ENCODE measurements at regions not wholly inside any gene's neighbourhood (a gene's known extent, or its start where the extent isn't known, plus 50 kb on each side); places are given as distances from the start of the nearest gene placed in this dataset.

- DNase-seq (ENCODE audit: low read depth in 3 of 3): no peak
Observed at GRCh38 chr5:165919196-165919595, 2372.2 kb upstream of the WWC1 start.

GRCh38 chr5:165920655-165921054, 2370.8 kb upstream of the WWC1 start:
- DNase-seq (ENCODE audit: low read depth in 3 of 3): no peak

DNA sequence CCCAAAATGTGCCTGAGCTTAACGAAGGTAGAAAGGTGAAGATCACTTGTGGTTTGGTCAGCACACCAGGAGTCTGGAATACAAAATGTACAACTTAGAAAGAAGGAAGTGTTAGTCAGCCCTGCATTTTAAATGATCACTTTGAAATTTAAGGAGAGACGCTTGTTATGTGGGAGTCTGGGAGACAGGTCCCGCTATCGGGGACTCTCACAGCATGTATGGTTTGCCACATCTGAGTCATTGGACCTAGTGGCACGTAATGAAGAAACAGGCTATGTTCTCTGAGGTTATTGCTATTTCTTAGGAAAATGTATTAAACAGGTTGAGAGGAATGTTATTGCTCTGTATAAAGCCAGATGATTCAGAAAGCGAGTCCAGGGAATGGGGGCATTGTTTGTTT, 2362.5 kb upstream of the WWC1 start:
- DNase-seq (ENCODE audit: low read depth in 3 of 3): no peak

DNA sequence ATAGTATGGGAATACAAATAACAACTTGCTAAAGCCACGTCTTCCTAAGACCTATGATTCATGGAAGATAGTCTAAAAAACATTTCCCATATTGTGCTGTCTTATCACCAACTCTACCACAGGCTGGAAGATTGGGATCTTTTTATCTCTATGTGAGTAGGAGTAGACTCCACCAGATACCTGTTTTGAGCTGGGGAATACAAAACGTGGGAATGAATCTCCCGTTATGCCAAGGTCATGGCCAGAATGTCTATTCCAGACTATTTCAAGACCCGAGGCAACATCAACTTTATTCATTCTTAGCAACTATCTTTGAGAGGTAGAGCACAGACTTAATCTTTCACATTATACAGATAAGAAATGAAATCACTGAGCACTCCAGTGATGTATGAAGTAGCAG, 2350.9 kb upstream of the WWC1 start:
- no peak for DNase-seq (ENCODE audit: low read depth in 3 of 3)

DNA sequence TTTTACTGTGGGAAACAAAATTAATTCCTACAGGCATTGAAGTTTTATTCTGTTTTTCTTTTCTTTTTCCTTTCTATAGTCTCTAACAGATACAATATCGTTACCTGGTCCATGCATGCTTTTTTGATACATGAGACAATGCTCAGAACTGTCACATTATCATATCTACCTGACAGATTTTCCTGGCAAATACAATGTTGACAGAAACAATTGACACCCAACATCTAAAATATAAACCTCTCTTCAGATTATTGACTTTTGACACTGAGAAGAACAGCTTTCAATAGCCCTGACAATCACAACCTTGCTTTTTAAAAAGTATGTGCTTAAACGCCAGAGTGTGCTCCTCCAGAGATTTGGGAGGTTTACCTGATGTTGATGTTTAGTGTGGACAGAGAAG, 2334.6 kb upstream of the WWC1 start:
- DNase-seq (ENCODE audit: low read depth in 3 of 3): no peak

GRCh38 chr5:165981671-165982070, 2309.8 kb upstream of the WWC1 start:
- no peak for DNase-seq (ENCODE audit: low read depth in 3 of 3)

DNA sequence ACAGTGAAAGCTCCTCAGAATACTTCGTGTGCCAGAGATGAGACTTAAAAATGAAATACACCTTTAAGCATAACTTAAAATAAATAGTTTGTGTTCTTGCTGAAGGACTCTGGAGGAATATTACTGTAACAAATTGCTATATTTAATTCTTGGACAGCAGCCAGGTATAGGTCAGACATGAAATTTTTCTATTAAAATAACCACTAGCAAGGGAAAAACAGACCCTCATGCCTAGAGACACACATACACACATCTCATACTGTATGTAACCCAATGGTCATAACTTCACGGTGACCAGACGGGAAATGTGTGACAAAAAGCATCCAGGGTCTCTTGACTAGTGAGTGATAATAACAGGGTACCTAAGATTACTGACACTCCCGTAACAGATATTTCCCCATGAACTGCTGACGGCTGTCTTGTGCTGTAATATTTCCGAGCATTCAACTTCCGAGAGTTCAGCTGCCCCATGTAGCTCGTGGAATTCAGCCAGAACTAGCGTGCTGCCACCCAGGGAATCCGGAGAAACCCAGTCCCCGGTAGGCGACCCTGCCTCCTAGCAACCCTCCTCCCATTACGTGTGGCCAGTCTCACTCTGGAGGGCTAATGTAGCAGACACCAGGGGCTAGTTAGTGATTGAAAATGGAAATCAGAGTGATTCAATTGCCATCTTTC, 2295.1 kb upstream of the WWC1 start:
- no peak for DNase-seq (ENCODE audit: low read depth in 3 of 3)

DNA sequence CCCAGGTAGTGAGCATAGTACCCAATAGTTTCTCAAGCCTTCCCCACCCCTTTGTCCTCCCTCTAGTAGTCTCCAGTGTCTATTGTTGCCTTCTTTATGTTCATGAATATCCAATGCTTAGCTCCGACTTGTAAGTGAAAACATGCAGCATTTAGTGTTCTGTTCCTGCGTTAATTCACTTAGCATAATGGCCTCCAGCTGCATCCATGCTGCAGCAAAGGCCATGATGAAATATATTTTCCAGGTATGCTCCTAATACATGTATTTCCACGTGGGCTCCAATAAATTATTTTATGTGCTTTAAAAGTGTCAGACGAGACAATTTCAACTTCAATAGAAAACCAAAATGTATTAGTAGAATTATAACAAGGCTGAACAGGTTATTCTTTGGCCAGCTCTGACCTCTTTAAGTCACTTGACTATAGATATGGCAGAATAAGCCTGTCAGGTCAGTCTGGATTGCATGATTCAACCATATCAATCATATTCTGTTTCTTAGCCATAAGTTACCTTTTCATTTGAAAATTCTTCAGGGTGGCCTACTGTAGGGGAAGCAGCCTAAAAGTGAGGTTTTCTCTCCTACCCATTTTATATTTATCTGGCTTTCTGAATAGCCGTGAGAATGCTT, 2291.6 kb upstream of the WWC1 start:
- no peak for DNase-seq (ENCODE audit: low read depth in 3 of 3)

GRCh38 chr5:166004006-166004405, 2287.4 kb upstream of the WWC1 start:
- no peak for DNase-seq (ENCODE audit: low read depth in 3 of 3)

DNA sequence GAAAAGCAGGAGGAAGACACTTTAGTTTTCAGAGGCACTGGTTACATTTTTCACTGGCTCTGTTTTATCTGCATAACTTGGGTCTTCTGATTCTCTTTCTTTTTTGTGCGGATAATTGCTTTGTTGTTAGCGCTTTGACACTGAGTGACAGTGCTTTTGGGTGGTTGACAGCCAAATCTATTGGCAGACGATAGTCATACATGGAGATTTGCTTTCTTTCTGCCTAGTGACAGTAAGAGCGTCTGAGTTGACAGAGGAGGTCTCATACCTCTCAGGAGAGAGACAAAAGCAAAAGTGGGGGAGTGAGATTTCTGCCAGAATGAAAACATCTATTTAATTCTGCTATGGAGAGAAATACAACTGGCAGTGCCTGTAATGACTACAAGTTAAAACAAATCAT, 2278.0 kb upstream of the WWC1 start:
- DNase-seq (ENCODE audit: low read depth in 3 of 3): no peak

- DNase-seq (ENCODE audit: low read depth in 3 of 3): no peak
Observed at GRCh38 chr5:166014256-166014655, 2277.2 kb upstream of the WWC1 start.

DNA sequence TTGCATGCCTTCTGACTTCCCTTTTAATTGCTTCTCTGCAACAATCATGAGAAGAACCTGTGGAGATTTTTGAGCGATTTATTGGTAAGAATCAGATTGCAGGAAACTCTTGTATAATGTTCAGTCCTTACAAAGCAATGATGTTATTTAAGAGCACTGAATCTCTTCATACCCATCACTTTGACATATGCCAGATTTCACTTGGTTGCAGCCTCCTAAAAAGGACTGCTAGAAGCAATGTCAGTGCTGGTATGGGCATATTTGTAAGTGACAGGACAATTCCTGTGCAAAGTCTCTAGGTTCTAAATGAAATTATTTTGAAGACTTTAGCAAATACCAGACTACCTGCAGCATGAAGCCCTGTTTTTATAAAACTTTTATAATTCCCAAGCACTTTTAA, 2272.7 kb upstream of the WWC1 start:
- DNase-seq (ENCODE audit: low read depth in 3 of 3): no peak

DNA sequence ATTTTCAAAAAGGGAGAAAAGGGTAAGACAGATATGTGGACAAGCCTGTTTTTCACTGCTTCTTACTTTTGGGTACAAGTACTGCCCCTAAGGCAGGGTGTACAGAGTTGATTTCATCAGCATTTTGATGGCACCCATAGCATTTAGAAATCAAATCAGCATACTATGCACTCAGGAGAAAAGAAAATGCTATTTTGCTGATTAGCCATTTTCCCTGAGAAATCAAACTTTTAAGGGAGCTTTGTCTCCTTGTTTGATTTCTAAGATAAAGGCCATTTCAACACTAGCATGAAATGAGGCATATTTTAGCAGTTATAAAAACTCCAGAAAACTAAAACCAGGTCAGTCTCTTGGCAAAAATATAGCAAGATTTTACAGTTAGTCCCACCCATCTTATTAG, 2269.4 kb upstream of the WWC1 start:
- no peak for DNase-seq (ENCODE audit: low read depth in 3 of 3)

- no peak for DNase-seq (ENCODE audit: low read depth in 3 of 3)
Observed at GRCh38 chr5:166024970-166025369, 2266.5 kb upstream of the WWC1 start.

- DNase-seq (ENCODE audit: low read depth in 3 of 3): no peak
Observed at GRCh38 chr5:166027582-166027981, 2263.9 kb upstream of the WWC1 start.

GRCh38 chr5:166031926-166032325, 2259.5 kb upstream of the WWC1 start:
- DNase-seq (ENCODE audit: low read depth in 3 of 3): no peak

- no peak for DNase-seq (ENCODE audit: low read depth in 3 of 3)
Observed at GRCh38 chr5:166032601-166033000, 2258.8 kb upstream of the WWC1 start.

- DNase-seq (ENCODE audit: low read depth in 3 of 3): no peak
Observed at GRCh38 chr5:166045961-166046360, 2245.5 kb upstream of the WWC1 start.

DNA sequence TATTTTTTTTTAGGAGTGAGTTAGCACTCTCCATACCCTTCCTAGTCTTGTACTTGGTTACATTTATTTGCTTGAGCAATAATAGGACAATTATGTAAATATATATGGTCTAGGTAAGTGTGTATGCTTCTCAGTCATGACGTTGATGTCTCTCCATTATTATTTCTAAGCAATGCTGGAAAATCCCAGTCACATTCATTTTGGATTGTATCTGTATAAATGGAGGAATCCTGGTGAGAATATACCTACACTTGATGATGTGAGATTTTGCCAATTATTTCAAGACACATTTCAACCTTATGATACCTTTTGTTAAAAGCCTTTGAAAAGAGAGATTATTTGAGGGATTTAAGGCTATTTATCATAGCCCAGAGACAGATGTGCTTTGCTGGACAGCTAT, 2244.5 kb upstream of the WWC1 start:
- DNase-seq (ENCODE audit: low read depth in 3 of 3): no peak

DNA sequence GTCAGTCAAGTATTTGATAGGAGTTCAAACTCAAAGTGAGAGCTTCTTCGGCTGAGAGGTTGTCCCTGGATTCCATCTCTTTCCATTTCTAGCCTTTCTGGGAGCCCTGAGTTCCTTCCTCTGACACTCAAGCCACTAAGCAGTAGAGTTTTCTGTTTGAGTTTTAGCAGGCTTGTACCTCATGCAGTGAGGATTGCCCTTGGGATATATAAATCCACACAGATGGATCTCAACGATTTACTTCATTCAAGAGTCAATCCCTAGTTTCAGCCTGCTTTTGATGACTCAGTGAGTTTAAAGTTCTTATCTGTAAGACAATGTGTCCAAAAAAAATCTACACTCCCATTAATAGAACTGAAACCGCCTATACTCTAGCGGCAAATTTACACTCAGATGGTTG, 2240.9 kb upstream of the WWC1 start:
- DNase-seq (ENCODE audit: low read depth in 3 of 3): no peak

DNA sequence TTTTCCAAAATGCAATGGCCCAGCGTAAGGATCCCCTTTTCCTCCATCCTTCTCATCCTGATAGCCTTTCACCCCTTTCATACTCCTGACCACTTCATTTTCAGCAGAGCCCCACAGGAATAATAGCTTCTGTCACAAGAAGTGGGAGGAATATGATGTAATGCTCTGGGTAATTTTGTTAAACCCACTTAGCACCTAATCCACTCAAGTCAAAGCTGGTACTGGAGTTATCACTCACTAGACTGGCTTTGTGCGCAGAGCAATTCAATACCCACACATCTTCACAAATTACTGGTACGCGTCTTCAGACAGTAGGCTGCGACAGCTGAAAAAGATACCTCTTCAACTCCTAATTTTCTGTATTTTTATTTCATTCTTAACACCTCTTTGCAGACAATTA, 2232.8 kb upstream of the WWC1 start:
- DNase-seq (ENCODE audit: low read depth in 3 of 3): no peak

GRCh38 chr5:166062094-166062493, 2229.4 kb upstream of the WWC1 start:
- no peak for DNase-seq (ENCODE audit: low read depth in 3 of 3)

DNA sequence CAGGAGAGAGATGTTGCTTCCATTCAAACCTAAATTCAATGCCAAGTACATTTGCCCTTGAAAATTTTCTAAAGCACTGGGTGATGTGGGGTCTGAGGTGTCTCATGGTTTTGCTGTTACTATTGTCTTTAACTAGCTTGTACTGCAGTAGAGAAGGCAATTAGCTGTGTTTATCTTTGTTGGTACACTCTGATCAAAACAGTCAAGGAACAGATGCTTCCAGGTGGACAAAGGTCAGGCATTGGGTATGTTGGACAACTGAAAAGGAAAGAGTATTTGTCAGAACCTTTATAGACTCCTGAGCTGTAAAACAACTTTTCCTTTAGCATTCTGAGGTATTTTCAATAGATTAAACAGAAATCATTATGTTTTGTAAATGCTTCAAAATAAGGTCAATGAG, 2228.7 kb upstream of the WWC1 start:
- DNase-seq (ENCODE audit: low read depth in 3 of 3): no peak

DNA sequence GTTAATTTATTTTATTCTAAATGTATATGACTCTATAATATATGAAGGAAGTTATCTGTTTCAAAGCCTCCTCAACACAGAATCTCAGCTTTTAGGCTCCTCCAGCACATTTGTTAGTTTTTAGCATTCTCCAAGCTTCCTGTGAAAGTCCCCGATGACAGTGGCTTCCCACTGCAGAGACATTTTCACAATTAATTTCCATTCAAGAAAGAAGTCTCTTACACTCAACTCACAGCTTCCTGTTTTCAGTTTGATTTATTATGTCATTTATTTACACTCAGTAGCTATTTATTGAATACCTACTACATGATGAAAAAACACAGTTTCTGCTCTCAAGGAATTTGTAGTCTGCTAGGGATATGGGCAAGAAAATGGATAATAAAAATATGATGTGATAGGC, 2228.2 kb upstream of the WWC1 start:
- no peak for DNase-seq (ENCODE audit: low read depth in 3 of 3)
